ENCODE measurements at regions not wholly inside any gene's neighbourhood (a gene's known extent, or its start where the extent isn't known, plus 50 kb on each side); places are given as distances from the start of the nearest gene placed in this dataset.

GRCh38 chr2:133975676-133976428 is 278.0 kb upstream of the MGAT5 start:
- Histone ChIP-seq H3K27me3 (ENCODE audit: control insufficient read depth, insufficient read depth, low read length) (no peaks in the 10 kb centered on the region), H3K36me3 (ENCODE audit: control insufficient read depth in 2 of 3, insufficient read depth in 3 of 3, low read length in 3 of 3) (no peaks in the 10 kb centered on the region), H3K9me3 (ENCODE audit: control insufficient read depth in 2 of 3, insufficient read depth in 1 of 3, low read length in 3 of 3) (no peaks in the 10 kb centered on the region), H3K4me3 (ENCODE audit: low read length in 3 of 3) (no peak overlapping the region), H3K4me1 (ENCODE audit: control insufficient read depth in 2 of 3, insufficient read depth in 2 of 3, low read depth in 1 of 3, low read length in 3 of 3) (no peaks in the 10 kb centered on the region), H3K27ac (ENCODE audit: low read depth in 2 of 2, low read length in 2 of 2) (no peak overlapping the region), H3K9ac (ENCODE audit: low read length in 3 of 3) (no peak overlapping the region)
- FAIRE-seq: no peak
- no peak for TF ChIP-seq CTCF (IDR thresholded peaks at IDR 0.05; ENCODE audit: borderline replicate concordance, extremely low read depth, insufficient read depth)
- intact Hi-C loops (cut with DNase I): no loop called here
- DNase-seq: no peak

- intact Hi-C loops (cut with DNase I): no loop called here
- Histone ChIP-seq H3K9ac (ENCODE audit: low read length in 3 of 3) (no peak overlapping the region), H3K27me3 (ENCODE audit: control insufficient read depth, insufficient read depth, low read length) (no peaks in the 10 kb centered on the region), H3K9me3 (ENCODE audit: control insufficient read depth in 2 of 3, insufficient read depth in 1 of 3, low read length in 3 of 3) (no peaks in the 10 kb centered on the region), H3K4me1 (ENCODE audit: control insufficient read depth in 2 of 3, insufficient read depth in 2 of 3, low read depth in 1 of 3, low read length in 3 of 3) (no peaks in the 10 kb centered on the region), H3K4me3 (ENCODE audit: low read length in 3 of 3) (no peak overlapping the region), H3K36me3 (ENCODE audit: control insufficient read depth in 2 of 3, insufficient read depth in 3 of 3, low read length in 3 of 3) (no peaks in the 10 kb centered on the region), H3K27ac (ENCODE audit: low read depth in 2 of 2, low read length in 2 of 2) (no peak overlapping the region)
- DNase-seq (no peak), FAIRE-seq (no peak)
- TF ChIP-seq CTCF (IDR thresholded peaks at IDR 0.05; ENCODE audit: borderline replicate concordance, extremely low read depth, insufficient read depth): no peak
Measured at GRCh38 chr2:133976659-133977058, 277.2 kb upstream of the MGAT5 start.

GRCh38 chr2:133977405-133977804 is 276.5 kb upstream of the MGAT5 start:
- H3K9ac ChIP-seq (ENCODE audit: low read length in 3 of 3): no peak overlapping the region
- H3K9me3 ChIP-seq (ENCODE audit: control insufficient read depth in 2 of 3, insufficient read depth in 1 of 3, low read length in 3 of 3): no peaks in the 10 kb centered on the region
- no peaks in the 10 kb centered on the region for H3K4me1 ChIP-seq (ENCODE audit: control insufficient read depth in 2 of 3, insufficient read depth in 2 of 3, low read depth in 1 of 3, low read length in 3 of 3)
- no peak overlapping the region for H3K27ac ChIP-seq (ENCODE audit: low read depth in 2 of 2, low read length in 2 of 2)
- DNase-seq: no peak
- no peak overlapping the region for H3K4me3 ChIP-seq (ENCODE audit: low read length in 3 of 3)
- no peak for FAIRE-seq
- TF ChIP-seq CTCF (IDR thresholded peaks at IDR 0.05; ENCODE audit: borderline replicate concordance, extremely low read depth, insufficient read depth): no peak
- H3K36me3 ChIP-seq (ENCODE audit: control insufficient read depth in 2 of 3, insufficient read depth in 3 of 3, low read length in 3 of 3): no peaks in the 10 kb centered on the region
- H3K27me3 ChIP-seq (ENCODE audit: control insufficient read depth, insufficient read depth, low read length): no peaks in the 10 kb centered on the region
- intact Hi-C loops (cut with DNase I): no loop called here

GRCh38 chr2:133982256-133982655 is 271.6 kb upstream of the MGAT5 start:
- no peak for TF ChIP-seq CTCF (IDR thresholded peaks at IDR 0.05; ENCODE audit: borderline replicate concordance, extremely low read depth, insufficient read depth)
- no peak for FAIRE-seq
- H3K27me3 ChIP-seq (ENCODE audit: control insufficient read depth, insufficient read depth, low read length): no peaks in the 10 kb centered on the region
- no peak overlapping the region for H3K27ac ChIP-seq (ENCODE audit: low read depth in 2 of 2, low read length in 2 of 2)
- H3K9me3 ChIP-seq (ENCODE audit: control insufficient read depth in 2 of 3, insufficient read depth in 1 of 3, low read length in 3 of 3): no peaks in the 10 kb centered on the region
- intact Hi-C loops (cut with DNase I): no loop called here
- no peak overlapping the region for H3K9ac ChIP-seq (ENCODE audit: low read length in 3 of 3)
- DNase-seq: no peak
- H3K36me3 ChIP-seq (ENCODE audit: control insufficient read depth in 2 of 3, insufficient read depth in 3 of 3, low read length in 3 of 3): no peaks in the 10 kb centered on the region
- no peak overlapping the region for H3K4me3 ChIP-seq (ENCODE audit: low read length in 3 of 3)
- no peaks in the 10 kb centered on the region for H3K4me1 ChIP-seq (ENCODE audit: control insufficient read depth in 2 of 3, insufficient read depth in 2 of 3, low read depth in 1 of 3, low read length in 3 of 3)
